BE2C (cell line): ENCODE measurements at regions not wholly inside any gene's neighbourhood (a gene's known extent, or its start where the extent isn't known, plus 50 kb on each side); places are given as distances from the start of the nearest gene placed in this dataset.

Source experiments
- DNase-seq: peaks from one replicate; pipeline ENCODE4 v3.0.0-alpha.2; 2020
- H3K27me3 ChIP-seq: fragments of 250-450 bp; sonication (Bioruptor Pico); 2 replicates; pipeline ENCODE4 v1.5.1; 2020; ENCODE audit warnings: mild to moderate bottlenecking
- H3K36me3 ChIP-seq: fragments of 250-450 bp; sonication (Bioruptor Pico); 2 replicates; pipeline ENCODE4 v1.5.1; 2020; ENCODE audit warnings: mild to moderate bottlenecking
- H3K4me1 ChIP-seq: fragments of 250-450 bp; sonication (Bioruptor Pico); 2 replicates; pipeline ENCODE4 v1.5.1; 2020
- H3K4me3 ChIP-seq: 2 replicates; pipeline ENCODE4 v1.5.1; 2011; ENCODE audit warnings: low read depth, low read length
- H3K9me3 ChIP-seq: fragments of 250-450 bp; sonication (Bioruptor Pico); 2 replicates; pipeline ENCODE4 v1.5.1; 2020
- CTCF ChIP-seq: IDR thresholded peaks from 2 replicates; pipeline ENCODE4 v1.5.1; 2012; ENCODE audit warnings: mild to moderate bottlenecking, low read depth, low read length

DNA sequence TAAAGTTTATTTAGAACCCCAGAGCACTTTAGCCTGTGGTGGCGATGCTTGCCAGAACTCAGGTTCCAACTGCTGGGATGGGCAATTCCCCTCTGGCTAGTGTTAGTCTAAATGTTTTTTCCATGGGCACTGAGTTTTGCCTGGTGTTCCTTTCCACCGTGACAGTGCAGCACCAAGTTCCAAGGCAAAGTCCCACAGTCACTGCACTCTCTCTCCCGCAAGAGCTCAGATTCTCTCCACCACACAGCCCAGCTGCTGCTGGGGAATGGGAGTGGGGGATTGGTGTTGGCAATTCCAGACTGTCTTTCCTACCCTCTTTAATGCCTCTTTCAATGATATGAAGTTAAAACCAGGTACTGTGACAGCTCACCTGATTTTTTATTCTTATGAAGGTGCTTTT is 247.6 kb downstream of the ALDH8A1 start:
- Histone ChIP-seq H3K36me3 (no peaks in the 10 kb centered on the region), H3K4me3 (no peak overlapping the region), H3K9me3 (no peaks in the 10 kb centered on the region), H3K27me3 (no peaks in the 10 kb centered on the region), H3K4me1 (no peaks in the 10 kb centered on the region; the same call in 1 of the 2 replicates)
- no peak for TF ChIP-seq CTCF
- no peak for DNase-seq

GRCh38 chr6:134701301-134701700 is 248.6 kb downstream of the ALDH8A1 start:
- TF ChIP-seq CTCF: no peak

GRCh38 chr6:134698228-134698627 is 251.7 kb downstream of the ALDH8A1 start:
- no peak for TF ChIP-seq CTCF
- Histone ChIP-seq H3K4me3 (no peak overlapping the region), H3K36me3 (no peaks in the 10 kb centered on the region), H3K4me1 (no peaks in the 10 kb centered on the region; the same call in 1 of the 2 replicates), H3K9me3 (no peaks in the 10 kb centered on the region), H3K27me3 (no peaks in the 10 kb centered on the region)
- no peak for DNase-seq

More at GRCh38 chr6:134701301-134701700, 248.6 kb downstream of the ALDH8A1 start:
- no peak overlapping the region for H3K4me3 ChIP-seq
- H3K27me3 ChIP-seq: no peaks in the 10 kb centered on the region
- H3K4me1 ChIP-seq: no peaks in the 10 kb centered on the region; the same call in 1 of the 2 replicates
- no peaks in the 10 kb centered on the region for H3K36me3 ChIP-seq
- no peak for DNase-seq
- H3K9me3 ChIP-seq: no peaks in the 10 kb centered on the region

GRCh38 chr6:134692008-134692407 is 257.9 kb downstream of the ALDH8A1 start:
- Histone ChIP-seq H3K4me3 (no peak overlapping the region), H3K27me3 (no peaks in the 10 kb centered on the region), H3K9me3 (no peaks in the 10 kb centered on the region), H3K4me1 (peaks cover 9% of the 10 kb centered on the region), H3K36me3 (no peaks in the 10 kb centered on the region)
- DNase-seq: no peak
- TF ChIP-seq CTCF: no peak

DNA sequence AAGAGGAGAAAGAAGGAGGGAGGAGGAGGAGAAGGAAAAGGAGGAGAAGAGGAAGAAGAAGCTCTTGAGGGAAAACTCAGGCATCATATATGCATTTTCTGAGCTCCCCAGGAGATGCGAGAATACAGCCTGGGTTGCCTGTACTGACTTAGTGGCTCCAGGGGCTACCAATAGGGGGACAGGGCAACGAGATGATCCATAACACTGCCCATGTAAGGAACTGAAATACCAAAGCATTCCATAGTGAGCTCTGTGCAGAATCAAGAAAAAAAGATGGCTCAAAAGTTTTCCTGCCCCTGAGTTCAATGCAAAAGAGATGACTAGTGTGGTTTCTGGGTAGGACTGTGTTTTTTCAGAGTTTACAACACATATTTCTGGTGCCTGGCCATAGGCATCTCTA is 258.7 kb downstream of the ALDH8A1 start:
- no peak for DNase-seq
- H3K9me3 ChIP-seq: no peaks in the 10 kb centered on the region
- H3K36me3 ChIP-seq: no peaks in the 10 kb centered on the region
- no peaks in the 10 kb centered on the region for H3K27me3 ChIP-seq
- H3K4me3 ChIP-seq: no peak overlapping the region
- peaks cover 11% of the 10 kb centered on the region for H3K4me1 ChIP-seq
- peak; percentile 15; the same call in 1 of the 2 replicates for TF ChIP-seq CTCF

GRCh38 chr6:134690048-134690447 is 259.9 kb downstream of the ALDH8A1 start:
- no peak overlapping the region for H3K4me3 ChIP-seq
- H3K36me3 ChIP-seq: no peaks in the 10 kb centered on the region
- H3K4me1 ChIP-seq: peaks cover 17% of the 10 kb centered on the region
- no peak for DNase-seq
- H3K27me3 ChIP-seq: no peaks in the 10 kb centered on the region
- no peak for TF ChIP-seq CTCF
- H3K9me3 ChIP-seq: no peaks in the 10 kb centered on the region
